ENCODE measurements at regions not wholly inside any gene's neighbourhood (a gene's known extent, or its start where the extent isn't known, plus 50 kb on each side); places are given as distances from the start of the nearest gene placed in this dataset.

GRCh38 chr14:28157289-28157869 is 609.2 kb upstream of the FOXG1 start:
- TF ChIP-seq EZH2 (IDR thresholded peaks at IDR 0.05; ENCODE audit: insufficient read depth, poor library complexity, severe bottlenecking) (no peak), EZH2phosphoT487 (IDR thresholded peaks at IDR 0.05; ENCODE audit: insufficient read depth, low read depth) (no peak)
